ENCODE measurements at regions not wholly inside any gene's neighbourhood (a gene's known extent, or its start where the extent isn't known, plus 50 kb on each side); places are given as distances from the start of the nearest gene placed in this dataset.

GRCh38 chr3:160134454-160134853, 90.8 kb upstream of the C3orf80 start:
- TF ChIP-seq POLR2A (IDR thresholded peaks at IDR 0.05) = no peak
- TF ChIP-seq, protein P1, sequence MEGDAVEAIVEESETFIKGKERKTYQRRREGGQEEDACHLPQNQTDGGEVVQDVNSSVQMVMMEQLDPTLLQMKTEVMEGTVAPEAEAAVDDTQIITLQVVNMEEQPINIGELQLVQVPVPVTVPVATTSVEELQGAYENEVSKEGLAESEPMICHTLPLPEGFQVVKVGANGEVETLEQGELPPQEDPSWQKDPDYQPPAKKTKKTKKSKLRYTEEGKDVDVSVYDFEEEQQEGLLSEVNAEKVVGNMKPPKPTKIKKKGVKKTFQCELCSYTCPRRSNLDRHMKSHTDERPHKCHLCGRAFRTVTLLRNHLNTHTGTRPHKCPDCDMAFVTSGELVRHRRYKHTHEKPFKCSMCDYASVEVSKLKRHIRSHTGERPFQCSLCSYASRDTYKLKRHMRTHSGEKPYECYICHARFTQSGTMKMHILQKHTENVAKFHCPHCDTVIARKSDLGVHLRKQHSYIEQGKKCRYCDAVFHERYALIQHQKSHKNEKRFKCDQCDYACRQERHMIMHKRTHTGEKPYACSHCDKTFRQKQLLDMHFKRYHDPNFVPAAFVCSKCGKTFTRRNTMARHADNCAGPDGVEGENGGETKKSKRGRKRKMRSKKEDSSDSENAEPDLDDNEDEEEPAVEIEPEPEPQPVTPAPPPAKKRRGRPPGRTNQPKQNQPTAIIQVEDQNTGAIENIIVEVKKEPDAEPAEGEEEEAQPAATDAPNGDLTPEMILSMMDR (IDR thresholded peaks at IDR 0.05 in 8 of 11, conservative IDR thresholded peaks at IDR 0.05 in 3 of 11) = no peak

All from spleen (tissue), 7 donors.